Vagina (tissue), 2 donors: ENCODE measurements at regions not wholly inside any gene's neighbourhood (a gene's known extent, or its start where the extent isn't known, plus 50 kb on each side); places are given as distances from the start of the nearest gene placed in this dataset.

Experiments
- POLR2A ChIP-seq, 2 donors: fragments of 450-650 bp; IDR thresholded peaks; one replicate each; pipeline ENCODE4 v1.6.1; 2017; ENCODE audit warnings: antibody characterized with exemption in 2 of 2, mild to moderate bottlenecking in 2 of 2, moderate library complexity in 2 of 2
- POLR2AphosphoS5 ChIP-seq, 2 donors: sonication (generic); formaldehyde crosslinking; IDR thresholded peaks; one replicate each; pipeline ENCODE4 v1.9.0; 2017; ENCODE audit warnings: antibody characterized with exemption in 2 of 2, mild to moderate bottlenecking in 2 of 2, low read depth in 1 of 2; ENCODE audit not compliant: insufficient read depth in 1 of 2
- TF ChIP-seq, protein P1 (sequence below), 3 experiments: fragments of 450-650 bp in 2 of 3; fragments of 200-600 bp in 1 of 3; sonication (generic) in 1 of 3; IDR thresholded peaks; one replicate each; pipeline ENCODE4 v1.5.1; 2017 to 2019; ENCODE audit warnings: antibody characterized with exemption in 3 of 3, mild to moderate bottlenecking in 2 of 3, moderate library complexity in 2 of 3

DNA sequence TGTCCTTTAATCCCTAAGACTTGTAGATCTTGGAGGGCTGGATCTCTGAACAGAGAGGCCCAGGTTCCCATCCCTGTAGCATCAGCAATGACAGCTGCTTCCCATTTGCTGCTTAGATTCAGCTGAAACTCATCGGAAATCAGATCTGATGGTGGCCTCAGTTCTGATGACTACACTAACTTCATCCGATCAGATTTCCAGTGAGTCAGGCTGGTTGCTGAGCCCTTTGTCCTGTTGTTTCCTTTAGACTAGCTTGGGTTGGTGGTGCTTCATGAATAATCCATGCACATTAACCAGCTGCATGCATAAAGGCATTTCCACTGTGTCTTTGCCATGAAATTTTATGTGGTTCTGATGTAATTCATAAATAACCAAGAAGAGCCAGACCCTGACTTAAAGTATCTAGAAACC lies 195.2 kb upstream of the TUT7 start:
- TF ChIP-seq, protein P1, sequence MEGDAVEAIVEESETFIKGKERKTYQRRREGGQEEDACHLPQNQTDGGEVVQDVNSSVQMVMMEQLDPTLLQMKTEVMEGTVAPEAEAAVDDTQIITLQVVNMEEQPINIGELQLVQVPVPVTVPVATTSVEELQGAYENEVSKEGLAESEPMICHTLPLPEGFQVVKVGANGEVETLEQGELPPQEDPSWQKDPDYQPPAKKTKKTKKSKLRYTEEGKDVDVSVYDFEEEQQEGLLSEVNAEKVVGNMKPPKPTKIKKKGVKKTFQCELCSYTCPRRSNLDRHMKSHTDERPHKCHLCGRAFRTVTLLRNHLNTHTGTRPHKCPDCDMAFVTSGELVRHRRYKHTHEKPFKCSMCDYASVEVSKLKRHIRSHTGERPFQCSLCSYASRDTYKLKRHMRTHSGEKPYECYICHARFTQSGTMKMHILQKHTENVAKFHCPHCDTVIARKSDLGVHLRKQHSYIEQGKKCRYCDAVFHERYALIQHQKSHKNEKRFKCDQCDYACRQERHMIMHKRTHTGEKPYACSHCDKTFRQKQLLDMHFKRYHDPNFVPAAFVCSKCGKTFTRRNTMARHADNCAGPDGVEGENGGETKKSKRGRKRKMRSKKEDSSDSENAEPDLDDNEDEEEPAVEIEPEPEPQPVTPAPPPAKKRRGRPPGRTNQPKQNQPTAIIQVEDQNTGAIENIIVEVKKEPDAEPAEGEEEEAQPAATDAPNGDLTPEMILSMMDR (IDR thresholded peaks at IDR 0.05) = no peak
- TF ChIP-seq POLR2AphosphoS5 (IDR thresholded peaks at IDR 0.05; ENCODE audit: insufficient read depth in 1 of 2, low read depth in 1 of 2) (no peak), POLR2A (IDR thresholded peaks at IDR 0.05) (no peak)
